Stimulated activated CD8-positive, alpha-beta memory T cell treated with anti-CD3 and anti-CD28 coated beads, Interleukin-2, amount 100 ng/mL, for 48 hours (primary cell): ENCODE measurements at regions not wholly inside any gene's neighbourhood (a gene's known extent, or its start where the extent isn't known, plus 50 kb on each side); places are given as distances from the start of the nearest gene placed in this dataset.

ENCODE experiments used
- DNase-seq, 2 donors: peaks; one replicate each; pipeline ENCODE4 v3.0.0-alpha.2; 2020; ENCODE audit warnings: low read depth in 2 of 2

GRCh38 chr10:123491364-123491763 lies 174.8 kb upstream of the GPR26 start:
- DNase-seq = no peak

GRCh38 chr10:123492016-123492415 lies 174.1 kb upstream of the GPR26 start:
- DNase-seq = no peak

GRCh38 chr10:123494301-123494808 lies 171.8 kb upstream of the GPR26 start:
- DNase-seq = no peak

GRCh38 chr10:123496375-123496774 lies 169.8 kb upstream of the GPR26 start:
- no peak for DNase-seq

DNA sequence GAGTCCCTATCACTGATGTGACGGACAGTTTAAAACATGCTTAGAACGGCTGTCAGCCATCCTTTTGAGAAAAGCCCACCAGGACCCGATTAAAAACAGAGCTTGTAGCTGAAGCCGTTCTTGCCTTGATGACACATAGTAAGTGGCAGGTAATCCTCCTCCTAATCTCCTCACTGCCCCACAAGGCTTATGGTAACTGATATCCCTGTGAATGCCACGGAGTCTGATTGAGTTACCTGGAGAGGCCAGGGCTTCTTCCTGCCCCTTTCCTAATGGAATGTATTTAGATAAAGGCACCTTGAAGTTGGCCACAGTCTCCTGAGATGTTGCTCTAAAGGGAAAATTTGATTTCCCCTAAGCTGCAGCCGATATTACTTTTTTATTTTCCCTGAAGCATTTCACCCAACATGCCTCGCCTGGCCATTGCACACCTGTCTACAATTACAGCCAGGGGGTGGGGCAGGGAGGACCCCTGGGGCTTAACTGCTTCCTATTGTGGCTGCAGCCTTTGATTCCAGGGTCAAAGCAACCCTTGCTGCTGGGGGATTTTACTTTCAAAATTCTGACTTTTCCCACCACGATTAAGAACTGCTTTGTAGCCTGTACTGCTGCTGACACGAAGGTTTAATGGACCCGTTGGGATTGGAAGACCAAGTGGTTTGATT lies 169.0 kb upstream of the GPR26 start:
- no peak for DNase-seq

- no peak for DNase-seq
Observed at GRCh38 chr10:123500110-123500509, 166.0 kb upstream of the GPR26 start.

GRCh38 chr10:123501148-123501547 lies 165.0 kb upstream of the GPR26 start:
- no peak for DNase-seq

GRCh38 chr10:123502983-123503382 lies 163.2 kb upstream of the GPR26 start:
- no peak for DNase-seq

DNA sequence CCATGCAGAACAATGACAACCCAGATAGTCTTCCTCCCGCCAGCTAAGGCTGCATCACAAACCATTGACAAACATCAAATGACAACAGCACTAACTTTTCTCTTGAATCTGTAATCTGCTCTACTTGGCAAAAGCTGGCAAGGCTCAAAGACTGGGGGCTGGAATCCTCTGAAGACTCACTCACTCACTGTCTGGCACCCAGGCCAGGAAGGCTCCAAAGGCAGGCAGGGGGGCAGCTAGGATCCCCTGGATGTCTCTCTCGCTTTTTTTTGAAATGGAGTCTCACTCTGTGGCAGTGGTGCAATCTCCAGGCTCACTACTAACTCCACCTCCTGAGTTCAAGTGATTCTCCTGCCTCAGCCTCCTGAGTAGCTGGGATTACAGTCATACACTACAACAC lies 159.7 kb upstream of the GPR26 start:
- no peak for DNase-seq

GRCh38 chr10:123507298-123507697 lies 158.9 kb upstream of the GPR26 start:
- no peak for DNase-seq

DNA sequence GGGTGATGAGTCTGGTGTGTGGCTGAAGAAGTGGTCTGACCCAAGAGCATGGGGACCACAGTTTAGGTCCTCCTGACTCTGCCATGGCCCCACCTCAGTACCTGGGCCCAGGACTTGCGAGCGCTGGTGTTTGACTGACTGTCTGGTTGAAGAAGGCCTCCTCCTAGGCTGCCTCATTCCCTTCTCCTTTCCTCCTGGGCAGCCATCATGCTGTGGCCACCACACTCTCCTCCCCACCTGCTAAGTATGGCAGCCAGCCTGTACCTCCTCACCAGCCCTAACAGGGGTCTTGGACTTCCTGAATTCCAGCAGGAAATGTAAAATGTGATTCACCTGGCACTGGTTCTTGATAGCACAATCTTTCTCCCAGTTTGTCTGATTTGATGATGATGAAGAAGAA lies 156.8 kb upstream of the GPR26 start:
- DNase-seq = no peak

DNA sequence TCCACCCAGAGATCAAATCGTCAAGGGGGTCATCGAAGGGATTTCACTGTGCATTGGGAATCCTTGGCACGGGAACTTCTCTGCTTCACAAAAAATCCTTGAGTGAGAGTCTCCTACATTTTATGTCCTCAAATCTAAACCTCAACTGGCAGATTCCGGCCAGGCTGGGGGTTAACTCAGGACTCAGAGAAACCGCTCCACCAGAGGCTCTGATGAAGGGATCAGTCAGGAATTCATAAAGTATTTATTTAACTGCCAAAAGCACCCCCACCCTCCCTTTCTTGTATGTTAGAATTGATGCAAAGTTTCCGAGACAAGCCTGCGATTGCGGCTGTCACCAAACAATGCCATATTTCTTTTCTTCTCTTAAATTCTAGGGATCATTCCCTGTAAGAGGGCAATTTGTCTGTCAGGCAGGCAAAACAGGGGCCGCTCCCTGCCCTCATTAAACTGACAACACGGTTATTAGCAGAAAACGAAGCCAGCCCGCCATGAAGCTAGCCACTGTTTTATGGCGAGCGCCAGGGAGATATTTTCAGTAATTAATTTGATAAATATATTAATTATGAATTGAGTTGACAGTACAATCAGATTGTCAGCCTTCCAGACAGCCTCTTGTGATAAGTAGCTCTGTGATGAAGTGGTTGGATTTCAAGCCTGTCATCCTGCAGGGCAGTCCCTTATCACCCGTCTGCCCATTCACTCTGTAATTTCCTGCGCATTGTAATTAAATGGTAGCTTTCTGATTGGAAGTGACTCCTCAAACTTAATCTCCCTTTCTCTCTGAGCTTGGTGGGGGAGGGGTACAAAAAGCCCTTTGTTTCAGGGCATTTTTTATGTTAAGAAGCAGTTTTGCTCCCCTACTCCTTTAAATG lies 153.0 kb upstream of the GPR26 start:
- DNase-seq = no peak

DNA sequence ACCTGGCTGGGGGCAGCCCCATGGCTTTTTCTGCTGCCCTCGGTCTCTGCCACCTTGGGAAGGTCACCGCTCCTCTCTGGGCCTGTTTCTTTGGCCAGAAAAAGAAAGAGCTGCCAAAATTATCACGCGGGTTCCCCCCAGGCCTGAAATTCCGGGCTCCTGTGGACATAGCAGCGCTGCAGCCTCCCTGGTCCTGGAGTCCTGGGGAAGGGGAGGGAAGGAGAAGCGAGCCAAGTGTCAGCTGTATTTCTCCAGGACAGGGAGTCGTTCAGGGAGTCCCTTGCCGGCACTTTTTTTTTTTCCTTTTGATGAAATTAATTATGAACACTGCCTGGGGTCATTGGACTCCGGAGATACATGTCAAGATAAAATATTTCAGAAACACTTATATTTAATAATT lies 152.3 kb upstream of the GPR26 start:
- no peak for DNase-seq

DNA sequence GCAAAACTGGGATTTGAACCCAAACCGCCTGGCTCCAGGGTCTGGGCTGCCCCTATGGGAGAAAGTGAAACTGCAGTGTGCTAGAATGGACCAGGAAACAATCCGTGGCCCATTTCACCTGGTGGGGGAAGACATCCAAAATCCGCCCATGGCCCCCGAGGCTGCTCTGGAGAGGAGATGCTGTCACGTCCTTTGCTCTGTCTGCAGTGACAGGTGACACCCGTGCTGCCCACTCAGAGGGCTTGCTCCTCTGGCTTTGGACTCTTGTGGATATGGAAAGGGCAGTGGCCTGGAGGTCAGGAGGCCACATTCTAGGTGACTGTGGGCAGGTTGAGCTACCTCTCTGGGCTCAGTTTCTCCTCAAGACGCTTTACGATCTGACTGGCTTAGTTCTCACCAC lies 151.2 kb upstream of the GPR26 start:
- DNase-seq = no peak

DNA sequence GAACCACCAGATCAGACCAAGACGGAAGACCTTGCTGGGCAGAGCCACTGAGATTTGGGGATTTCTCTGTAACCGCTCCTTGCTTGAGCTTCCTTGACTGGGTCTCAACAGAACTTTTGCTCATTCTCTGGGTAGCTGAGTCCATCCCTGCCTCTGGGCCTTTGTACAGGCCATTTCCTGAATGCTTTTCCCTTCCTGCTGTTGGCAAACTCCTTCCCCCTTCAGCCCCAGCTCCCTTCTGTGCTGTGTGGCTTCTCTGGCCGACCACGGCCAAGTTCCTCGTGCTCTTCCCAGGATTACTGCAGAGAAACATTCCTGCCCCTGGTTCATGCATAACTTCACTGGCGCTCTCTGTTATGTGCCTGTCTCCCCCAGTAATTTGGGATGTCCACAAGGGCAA lies 150.5 kb upstream of the GPR26 start:
- no peak for DNase-seq

DNA sequence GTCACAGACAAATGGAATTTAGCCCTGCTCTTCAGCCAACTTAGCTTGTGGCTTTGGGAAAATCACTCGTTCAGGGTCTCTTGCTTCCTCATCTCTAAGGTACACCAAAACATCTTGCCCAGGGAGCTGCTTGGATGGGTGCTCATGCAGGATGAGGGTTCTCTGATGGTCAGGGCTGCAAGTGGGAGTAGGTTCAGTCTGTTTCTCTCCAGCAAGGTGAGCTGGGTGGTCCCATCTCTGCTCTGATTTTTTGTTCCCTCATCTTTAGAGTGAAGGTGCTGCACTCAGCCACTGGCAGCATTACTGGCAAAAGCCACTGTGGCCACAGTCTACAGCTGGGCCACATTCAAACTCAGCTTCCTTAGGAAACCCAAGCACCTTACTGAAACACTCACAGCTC lies 149.9 kb upstream of the GPR26 start:
- DNase-seq = no peak

DNA sequence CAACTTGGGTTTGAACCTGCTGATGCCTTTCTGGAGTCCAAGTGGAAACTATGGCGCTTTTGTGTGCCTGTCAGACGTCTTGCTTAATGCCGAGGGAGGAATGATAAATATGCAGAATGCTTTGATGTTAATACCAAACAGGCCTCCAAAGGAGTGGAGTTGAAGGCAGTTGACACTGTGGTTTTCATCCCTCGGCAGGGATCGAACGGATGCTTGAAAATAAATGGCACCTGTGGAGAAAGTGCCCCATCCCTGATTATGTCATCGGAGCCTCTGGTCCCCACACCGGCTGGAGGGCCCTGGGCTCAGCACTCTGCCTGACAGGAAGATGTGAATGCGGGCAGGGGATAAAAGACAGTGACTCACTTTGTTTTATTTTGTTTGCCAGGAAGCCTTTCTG lies 148.7 kb upstream of the GPR26 start:
- DNase-seq = no peak

- DNase-seq = no peak
Observed at GRCh38 chr10:123517901-123518300, 148.3 kb upstream of the GPR26 start.

DNA sequence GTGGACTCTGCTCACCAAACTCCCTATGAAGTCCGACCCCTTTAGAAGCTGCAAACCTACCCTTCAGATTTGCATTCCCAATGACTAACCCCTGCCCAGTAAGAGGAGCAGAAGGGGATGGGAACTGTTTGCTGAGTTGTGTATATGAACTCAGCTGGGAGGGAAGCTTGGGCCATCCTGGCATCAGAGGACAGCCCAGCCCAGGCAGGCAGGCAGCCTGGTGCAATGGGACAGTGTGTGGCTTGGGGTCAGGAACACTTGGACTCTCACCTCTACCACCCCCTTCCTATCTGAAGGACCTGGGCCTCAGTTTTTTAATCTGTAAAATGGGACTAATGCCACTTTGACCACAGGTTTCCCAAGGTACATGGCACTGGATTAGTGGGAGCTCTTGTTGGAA lies 147.4 kb upstream of the GPR26 start:
- DNase-seq = no peak

DNA sequence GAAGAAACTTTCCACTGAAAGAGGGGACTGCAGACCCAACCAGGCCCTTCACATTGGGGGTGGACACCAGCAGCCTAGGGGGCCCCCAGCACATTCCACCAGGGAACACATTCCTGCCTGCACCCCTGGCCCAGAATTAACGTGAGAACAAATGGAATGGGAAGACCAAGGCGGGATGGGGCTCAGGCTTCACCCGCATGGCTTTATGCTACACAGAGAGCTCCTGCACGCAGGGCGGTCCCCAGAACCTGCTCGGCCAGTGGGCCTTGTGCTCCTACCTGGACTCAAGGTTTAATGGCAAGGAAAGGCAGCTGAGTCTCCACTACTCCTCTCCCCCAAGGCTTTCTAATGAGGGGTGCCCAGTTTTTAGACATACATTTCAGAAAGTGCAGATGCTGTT lies 146.3 kb upstream of the GPR26 start:
- DNase-seq = no peak

DNA sequence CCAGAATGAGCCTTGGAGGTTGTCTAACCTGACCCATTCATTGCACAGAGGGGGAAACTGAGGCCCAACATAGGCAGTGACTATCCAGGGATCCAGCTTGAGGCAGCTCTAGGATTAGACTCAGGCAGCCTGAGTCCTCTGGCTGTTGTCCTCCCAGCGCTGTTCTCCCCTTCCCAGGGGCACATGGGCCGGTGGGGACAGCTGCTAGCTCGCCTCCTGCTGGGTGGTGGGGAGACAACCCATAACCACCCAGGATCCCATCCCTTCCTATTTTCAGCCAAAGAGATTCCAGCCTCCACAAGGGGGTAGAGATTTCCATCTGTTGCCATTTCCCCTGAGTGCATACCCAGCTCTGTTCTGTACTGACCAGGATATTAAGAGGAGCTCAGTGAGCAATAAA lies 145.1 kb upstream of the GPR26 start:
- DNase-seq = no peak

GRCh38 chr10:123521556-123521955 lies 144.6 kb upstream of the GPR26 start:
- DNase-seq = no peak

- DNase-seq = no peak
Observed at GRCh38 chr10:123522702-123523312, 143.3 kb upstream of the GPR26 start.
